Testis (tissue), 2 donors: ENCODE measurements at regions not wholly inside any gene's neighbourhood (a gene's known extent, or its start where the extent isn't known, plus 50 kb on each side); places are given as distances from the start of the nearest gene placed in this dataset.

Source experiments
- CTCF ChIP-seq, 3 experiments: fragments of 450-650 bp in 2 of 3; fragments of 200-600 bp in 1 of 3; sonication (generic) in 1 of 3; IDR thresholded peaks; one replicate each; pipeline ENCODE4 v1.5.1; 2016 to 2019; ENCODE audit warnings: antibody characterized with exemption in 3 of 3, mild to moderate bottlenecking in 2 of 3, moderate library complexity in 1 of 3
- POLR2A ChIP-seq: fragments of 450-650 bp; IDR thresholded peaks from one replicate; pipeline ENCODE4 v1.6.1; 2017; ENCODE audit warnings: antibody characterized with exemption, mild to moderate bottlenecking, moderate library complexity

- TF ChIP-seq CTCF (IDR thresholded peaks at IDR 0.05) (no peak), POLR2A (no peak)
Observed at GRCh38 chr14:100405760-100406455, 82.8 kb downstream of the SLC25A47 start.
